Upper lobe of left lung (tissue), 6 donors: ENCODE measurements at regions not wholly inside any gene's neighbourhood (a gene's known extent, or its start where the extent isn't known, plus 50 kb on each side); places are given as distances from the start of the nearest gene placed in this dataset.

Experiments
- ATAC-seq, 2 donors: fragments of 200-7000 bp; cut with Tn5 transposase; one replicate each; pipeline ENCODE4 v1.9.1; 2022; ENCODE audit warnings: mild to moderate bottlenecking in 2 of 2, moderate library complexity in 2 of 2; ENCODE audit not compliant: low FRiP score in 2 of 2
- DNase-seq, 2 donors: peaks; one replicate each; pipeline ENCODE4 v3.0.0-alpha.2; 2019 to 2020
- H3K27ac ChIP-seq, 4 donors: fragments of 200-600 bp; sonication (generic); one replicate each; pipeline ENCODE4 v1.5.1; 2016 to 2019
- H3K27me3 ChIP-seq, 4 donors: fragments of 200-600 bp; sonication (generic); one replicate each; pipeline ENCODE4 v1.5.1; 2017 to 2019
- H3K36me3 ChIP-seq, 4 donors: fragments of 200-600 bp; sonication (generic); one replicate each; pipeline ENCODE4 v1.5.1; 2016 to 2019
- H3K4me1 ChIP-seq, 4 donors: fragments of 200-600 bp; sonication (generic); one replicate each; pipeline ENCODE4 v1.5.1; 2018 to 2019
- H3K4me3 ChIP-seq, 4 donors: fragments of 200-600 bp; sonication (generic); one replicate each; pipeline ENCODE4 v1.5.1; 2017 to 2019; ENCODE audit warnings: mild to moderate bottlenecking in 2 of 4, moderate library complexity in 1 of 4
- H3K9me3 ChIP-seq, 4 donors: fragments of 200-600 bp; sonication (generic); one replicate each; pipeline ENCODE4 v1.5.1; 2018 to 2019
- EP300 ChIP-seq, 4 donors: sonication (generic); formaldehyde crosslinking; IDR thresholded peaks; one replicate each; pipeline ENCODE4 v1.5.1; 2017; ENCODE audit warnings: antibody characterized with exemption in 4 of 4, control low read depth in 2 of 4
- POLR2A ChIP-seq, 4 donors: fragments of 450-650 bp; IDR thresholded peaks; one replicate each; pipeline ENCODE4 v1.5.1; 2016 to 2017; ENCODE audit warnings: antibody characterized with exemption in 4 of 4, mild to moderate bottlenecking in 2 of 4
- POLR2AphosphoS5 ChIP-seq, 2 donors: sonication (generic); formaldehyde crosslinking; IDR thresholded peaks; one replicate each; pipeline ENCODE4 v1.5.1; 2017; ENCODE audit warnings: antibody characterized with exemption in 2 of 2
- WGBS, 2 donors: methylation state at CpG; one replicate each; pipeline ENCODE4 v1.1.5; 2017 to 2018; 5-methylcytosine and 5-hydroxymethylcytosine counted together
- TF ChIP-seq, protein P1 (sequence below), 6 experiments: fragments of 450-650 bp in 4 of 6; fragments of 200-600 bp in 2 of 6; sonication (generic) in 2 of 6; IDR thresholded peaks; one replicate each; pipeline ENCODE4 v1.5.1; 2016 to 2019; ENCODE audit warnings: antibody characterized with exemption in 6 of 6
- donor health status: DM: no; HTN: no; CAD: no; lungs with moderate emphysema.
- donor health status: DM: no; HTN: yes; CAD: no; lungs with severe emphysema.

- Histone ChIP-seq H3K36me3 (no peaks in the 10 kb centered on the region), H3K4me3 (no peak overlapping the region), H3K27ac (no peak overlapping the region), H3K27me3 (no peaks in the 10 kb centered on the region), H3K9me3 (peaks cover 0 to 8% (median 5%) of the 10 kb centered on the region in 4 donors), H3K4me1 (no peaks in the 10 kb centered on the region)
- no peak for TF ChIP-seq POLR2AphosphoS5 (IDR thresholded peaks at IDR 0.05)
- TF ChIP-seq, protein P1, sequence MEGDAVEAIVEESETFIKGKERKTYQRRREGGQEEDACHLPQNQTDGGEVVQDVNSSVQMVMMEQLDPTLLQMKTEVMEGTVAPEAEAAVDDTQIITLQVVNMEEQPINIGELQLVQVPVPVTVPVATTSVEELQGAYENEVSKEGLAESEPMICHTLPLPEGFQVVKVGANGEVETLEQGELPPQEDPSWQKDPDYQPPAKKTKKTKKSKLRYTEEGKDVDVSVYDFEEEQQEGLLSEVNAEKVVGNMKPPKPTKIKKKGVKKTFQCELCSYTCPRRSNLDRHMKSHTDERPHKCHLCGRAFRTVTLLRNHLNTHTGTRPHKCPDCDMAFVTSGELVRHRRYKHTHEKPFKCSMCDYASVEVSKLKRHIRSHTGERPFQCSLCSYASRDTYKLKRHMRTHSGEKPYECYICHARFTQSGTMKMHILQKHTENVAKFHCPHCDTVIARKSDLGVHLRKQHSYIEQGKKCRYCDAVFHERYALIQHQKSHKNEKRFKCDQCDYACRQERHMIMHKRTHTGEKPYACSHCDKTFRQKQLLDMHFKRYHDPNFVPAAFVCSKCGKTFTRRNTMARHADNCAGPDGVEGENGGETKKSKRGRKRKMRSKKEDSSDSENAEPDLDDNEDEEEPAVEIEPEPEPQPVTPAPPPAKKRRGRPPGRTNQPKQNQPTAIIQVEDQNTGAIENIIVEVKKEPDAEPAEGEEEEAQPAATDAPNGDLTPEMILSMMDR (IDR thresholded peaks at IDR 0.05): no peak
- TF ChIP-seq POLR2A (IDR thresholded peaks at IDR 0.05): no peak
- no peak for TF ChIP-seq EP300 (IDR thresholded peaks at IDR 0.05)
- DNase-seq (no peak), ATAC-seq (no peak)
- WGBS, 2 donors: 70 to 79% methylated on average over 2 of the region's 2 CpGs
These were observed 173.5 kb upstream of the SNX19 start for GRCh38 chr11:131089727-131090245.

- 87 to 100% methylated on average over 3 of the region's 3 CpGs for whole genome bisulfite sequencing, 2 donors
- TF ChIP-seq POLR2AphosphoS5 (IDR thresholded peaks at IDR 0.05) (no peak), EP300 (IDR thresholded peaks at IDR 0.05) (no peak), POLR2A (IDR thresholded peaks at IDR 0.05) (no peak)
- TF ChIP-seq, protein P1 (IDR thresholded peaks at IDR 0.05): no peak
- Histone ChIP-seq H3K27me3 (no peaks in the 10 kb centered on the region), H3K4me1 (no peaks in the 10 kb centered on the region), H3K9me3 (no peaks in the 10 kb centered on the region), H3K4me3 (no peak overlapping the region), H3K27ac (no peak overlapping the region), H3K36me3 (no peaks in the 10 kb centered on the region)
- ATAC-seq (no peak), DNase-seq (no peak)
These were observed 176.2 kb upstream of the SNX19 start for GRCh38 chr11:131092469-131092868.

GRCh38 chr11:131094827-131095226, 178.5 kb upstream of the SNX19 start:
- ATAC-seq (no peak), DNase-seq (no peak)
- H3K27ac ChIP-seq: no peak overlapping the region
- no peaks in the 10 kb centered on the region for H3K9me3 ChIP-seq
- TF ChIP-seq, protein P1 (IDR thresholded peaks at IDR 0.05): no peak
- no peak for TF ChIP-seq POLR2A (IDR thresholded peaks at IDR 0.05)
- no peak for TF ChIP-seq POLR2AphosphoS5 (IDR thresholded peaks at IDR 0.05)
- no peak for TF ChIP-seq EP300 (IDR thresholded peaks at IDR 0.05)
- H3K36me3 ChIP-seq: no peaks in the 10 kb centered on the region
- no peak overlapping the region for H3K4me3 ChIP-seq
- no peaks in the 10 kb centered on the region for H3K4me1 ChIP-seq
- no peaks in the 10 kb centered on the region for H3K27me3 ChIP-seq
- WGBS, 2 donors: 100% methylated on average over 1 of the region's 1 CpG

DNA sequence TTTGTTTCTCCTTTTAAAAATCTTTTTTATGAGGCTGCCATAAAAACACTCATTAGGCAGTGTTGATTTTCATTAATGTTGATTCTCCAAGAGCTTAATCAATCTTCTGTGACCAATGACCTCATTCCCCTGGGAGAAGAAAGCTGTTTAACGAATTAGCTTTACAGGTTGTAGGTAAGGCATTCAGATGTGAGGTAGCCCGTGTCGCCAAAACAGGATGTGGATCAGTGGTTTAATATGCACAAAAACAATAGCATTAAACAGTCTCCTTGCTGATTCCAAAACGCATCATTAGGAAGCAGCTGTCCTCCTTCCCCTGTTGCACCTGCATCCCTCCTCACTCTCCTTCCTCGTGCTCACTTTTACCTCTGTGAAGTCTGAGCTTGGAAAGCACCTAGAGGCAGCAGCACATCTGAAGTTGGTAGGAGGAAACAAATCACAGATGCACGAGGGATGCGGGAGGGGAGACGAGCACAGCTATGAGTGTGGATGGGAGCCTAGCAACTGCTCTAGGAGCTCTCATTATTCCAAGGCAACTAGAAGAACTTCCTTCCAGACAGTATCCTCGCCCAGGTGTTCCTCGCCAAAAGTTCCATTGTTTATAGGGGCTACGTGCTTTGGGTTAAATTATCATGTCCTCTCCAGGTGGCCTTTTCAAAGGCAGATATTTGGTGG, 179.4 kb upstream of the SNX19 start:
- no peak for ATAC-seq
- Histone ChIP-seq H3K4me1 (no peaks in the 10 kb centered on the region), H3K27ac (no peak overlapping the region), H3K9me3 (no peaks in the 10 kb centered on the region), H3K4me3 (no peak overlapping the region), H3K36me3 (no peaks in the 10 kb centered on the region), H3K27me3 (no peaks in the 10 kb centered on the region)
- 63 to 68% methylated on average over 11 of the region's 11 CpGs for WGBS, 2 donors
- DNase-seq: no peak
- no peak for TF ChIP-seq POLR2AphosphoS5 (IDR thresholded peaks at IDR 0.05)
- TF ChIP-seq EP300 (IDR thresholded peaks at IDR 0.05): no peak
- no peak for TF ChIP-seq POLR2A (IDR thresholded peaks at IDR 0.05)
- TF ChIP-seq, protein P1 (IDR thresholded peaks at IDR 0.05): no peak

DNA sequence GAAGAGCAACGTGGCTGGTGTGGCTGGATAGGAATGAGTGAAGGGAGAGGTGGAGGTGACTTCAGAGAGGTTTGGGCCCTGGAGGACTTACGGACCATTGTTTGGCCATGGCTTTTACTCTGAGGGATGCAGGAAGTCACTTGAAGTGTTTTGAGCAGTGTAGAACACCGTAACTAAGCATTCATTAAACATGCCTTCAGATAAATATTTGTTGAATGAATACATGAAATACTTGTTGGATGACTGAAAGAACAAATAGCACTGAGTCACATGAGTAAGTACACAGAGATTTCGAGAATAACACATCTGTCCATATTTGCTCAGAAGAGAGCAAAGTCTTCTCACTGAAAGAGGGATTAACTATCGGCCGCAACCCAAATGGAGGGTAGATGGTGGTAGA, 182.7 kb upstream of the SNX19 start:
- Histone ChIP-seq H3K36me3 (no peaks in the 10 kb centered on the region), H3K27ac (no peak overlapping the region), H3K9me3 (no peaks in the 10 kb centered on the region), H3K4me1 (no peaks in the 10 kb centered on the region), H3K27me3 (no peaks in the 10 kb centered on the region), H3K4me3 (no peak overlapping the region)
- WGBS, 2 donors: 63 to 67% methylated on average over 6 of the region's 6 CpGs
- ATAC-seq: no peak
- DNase-seq: no peak
- TF ChIP-seq EP300 (IDR thresholded peaks at IDR 0.05): peak in 1 of 4 donors; percentile 13
- no peak for TF ChIP-seq POLR2AphosphoS5 (IDR thresholded peaks at IDR 0.05)
